HepG2 (cell line): ENCODE measurements at regions not wholly inside any gene's neighbourhood (a gene's known extent, or its start where the extent isn't known, plus 50 kb on each side); places are given as distances from the start of the nearest gene placed in this dataset.

ENCODE experiments used
- ATAC-seq: fragments of 200-7000 bp; cut with Tn5 transposase; 3 replicates; pipeline ENCODE4 v1.9.1; 2020; ENCODE audit warnings: mild to moderate bottlenecking, moderate library complexity
- BruUV-seq: library from RNA; stranded (reverse); fragments of 400-500 nt; replicated peaks from 2 replicates; lab custom pipeline; 2021; lab: Mats Ljungman, UMichigan
- CTCF ChIA-PET: fragments of 300-600 bp; formaldehyde crosslinking; extraction: SDS; loops from one replicate; lab custom pipeline; 2021; ENCODE audit warnings: low total read pairs, inconsistent platforms, low intra/inter-chr PET ratio; lab: Yijun Ruan, JAX
- POLR2A ChIA-PET: fragments of 350-600 bp; sonication (Branson Sonifier 250); formaldehyde crosslinking; loops from one replicate; lab custom pipeline; 2020; ENCODE audit warnings: antibody characterized with exemption, inconsistent platforms; lab: Yijun Ruan, JAX
- DNase-seq: peaks from one replicate; pipeline ENCODE4 v3.0.0-alpha.2; 2015; ENCODE audit warnings: low spot score
- FAIRE-seq: peaks from 3 replicates; lab custom pipeline; 2011; peaks lifted over from hg19 to GRCh38; lab: Jason Lieb, UNC
- H2AFZ ChIP-seq: one replicate; pipeline ENCODE4 v1.6.1; 2011; ENCODE audit warnings: low read length, inconsistent platforms
- H3K27ac ChIP-seq: fragments of 300-600 bp; 3 replicates; pipeline ENCODE4 v1.8.0; 2011; ENCODE audit warnings: mixed run types, mild to moderate bottlenecking, mixed read lengths, low read length, inconsistent platforms; ENCODE audit not compliant: insufficient read depth; ENCODE audit errors: extremely low read length
- H3K27me3 ChIP-seq, 2 experiments: fragments of 200-600 bp in 1 of 2; 2 replicates in 1 of 2; 3 replicates in 1 of 2; pipeline versions ENCODE4 v1.6.0 to v1.8.0; 2011; ENCODE audit warnings: low read length in 2 of 2, mild to moderate bottlenecking in 2 of 2, moderate library complexity in 2 of 2, inconsistent platforms in 1 of 2; ENCODE audit not compliant: insufficient read depth in 2 of 2, control insufficient read depth in 1 of 2
- H3K36me3 ChIP-seq, 2 experiments: fragments of 200-600 bp in 1 of 2; replicated peaks in 1 of 2; 2 replicates in 1 of 2; 3 replicates in 1 of 2; pipeline versions ENCODE4 v1.5.1 to v1.8.0; 2011; ENCODE audit warnings: low read length in 2 of 2, inconsistent platforms in 1 of 2; ENCODE audit not compliant: insufficient read depth in 2 of 2, control insufficient read depth in 1 of 2
- H3K4me1 ChIP-seq: 2 replicates; pipeline ENCODE4 v1.5.1; 2012; ENCODE audit warnings: low read length, inconsistent platforms; ENCODE audit not compliant: insufficient read depth
- H3K4me2 ChIP-seq: 2 replicates; pipeline ENCODE4 v1.6.0; 2011; ENCODE audit warnings: low read depth, low read length, inconsistent platforms
- H3K4me3 ChIP-seq, 3 experiments: fragments of 200-600 bp in 1 of 3; sonication (generic), shearing (Covaris generic) in 1 of 3; replicated peaks in 1 of 3; 2 replicates each; pipeline ENCODE4 v1.5.1; 2011 to 2016; ENCODE audit warnings: low read length in 3 of 3, inconsistent platforms in 2 of 3, low read depth in 2 of 3, mild to moderate bottlenecking in 2 of 3, control low read depth in 1 of 3, mixed read lengths in 1 of 3; ENCODE audit not compliant: insufficient read depth in 1 of 3
- H3K79me2 ChIP-seq: one replicate; pipeline ENCODE4 v1.6.1; 2011; ENCODE audit warnings: low read length, inconsistent platforms; ENCODE audit not compliant: insufficient read depth
- H3K9ac ChIP-seq: 2 replicates; pipeline ENCODE4 v1.6.0; 2011; ENCODE audit warnings: mild to moderate bottlenecking, low read depth, low read length, inconsistent platforms; ENCODE audit not compliant: insufficient read depth
- H3K9me3 ChIP-seq: 2 replicates; pipeline ENCODE4 v1.5.1; 2012; ENCODE audit warnings: mild to moderate bottlenecking, low read length
- H4K20me1 ChIP-seq: 2 replicates; pipeline ENCODE4 v1.6.0; 2011; ENCODE audit warnings: inconsistent platforms, mild to moderate bottlenecking, low read length, moderate library complexity; ENCODE audit not compliant: insufficient read depth
- ATF4 ChIP-seq, 2 experiments: fragments of 450-650 bp in 1 of 2; sonication (generic) in 1 of 2; formaldehyde crosslinking; IDR thresholded peaks; 2 replicates each; pipeline versions ENCODE4 v1.5.0 to v1.8.0; 2020 to 2022; ENCODE audit warnings: mild to moderate bottlenecking in 1 of 2, missing genetic modification reagents in 1 of 2
- ATF7 ChIP-seq, 2 experiments: fragments of 450-650 bp in 1 of 2; sonication (generic) in 1 of 2; formaldehyde crosslinking in 1 of 2; IDR thresholded peaks; 2 replicates each; pipeline versions ENCODE4 v1.4.0 to v1.6.1; 2016 to 2020; ENCODE audit warnings: antibody characterized with exemption in 1 of 2, mild to moderate bottlenecking in 1 of 2, missing genetic modification reagents in 1 of 2
- CBX2 ChIP-seq, 2 experiments: fragments of 200-600 bp in 1 of 2; sonication (generic); formaldehyde crosslinking in 1 of 2; IDR thresholded peaks; 2 replicates each; pipeline versions ENCODE4 v1.7.0 to v1.8.1; 2018 to 2022; ENCODE audit warnings: low read depth in 2 of 2, low read length in 1 of 2, mild to moderate bottlenecking in 1 of 2, missing genetic modification reagents in 1 of 2
- CEBPG ChIP-seq: IDR thresholded peaks from 2 replicates; pipeline ENCODE4 v1.6.1; 2016
- KDM2A ChIP-seq: sonication (generic); formaldehyde crosslinking; IDR thresholded peaks from 2 replicates; pipeline ENCODE4 v1.4.0; 2020; ENCODE audit warnings: low read depth, missing genetic modification reagents, borderline replicate concordance
- MTF1 ChIP-seq: sonication (generic); formaldehyde crosslinking; IDR thresholded peaks from 2 replicates; pipeline ENCODE4 v1.5.0; 2020; ENCODE audit warnings: missing genetic modification reagents
- POLR2AphosphoS2 ChIP-seq: IDR thresholded peaks from 2 replicates; pipeline ENCODE4 v1.6.1; 2011; ENCODE audit warnings: low read depth, low read length, improper control_type of control experiment
- RFXANK ChIP-seq: IDR thresholded peaks from 2 replicates; pipeline ENCODE4 v1.6.1; 2016
- SALL1 ChIP-seq: sonication (generic); formaldehyde crosslinking; IDR thresholded peaks from 2 replicates; pipeline ENCODE4 v1.8.0; 2022; ENCODE audit warnings: mild to moderate bottlenecking, missing genetic modification reagents
- SALL2 ChIP-seq: sonication (generic); formaldehyde crosslinking; IDR thresholded peaks from 2 replicates; pipeline ENCODE4 v1.8.1; 2023; ENCODE audit warnings: mild to moderate bottlenecking, missing genetic modification reagents, inconsistent platforms
- TCF7L2 ChIP-seq: IDR thresholded peaks from 2 replicates; pipeline ENCODE4 v1.6.1; 2011; ENCODE audit warnings: mild to moderate bottlenecking, low read depth, low read length, moderate library complexity
- ZNF275 ChIP-seq: sonication (generic); formaldehyde crosslinking; IDR thresholded peaks from 2 replicates; pipeline ENCODE4 v1.8.0; 2022; ENCODE audit warnings: missing genetic modification reagents, mild to moderate bottlenecking, inconsistent platforms, borderline replicate concordance
- ZNF441 ChIP-seq: sonication (generic); formaldehyde crosslinking; IDR thresholded peaks from 2 replicates; pipeline ENCODE4 v1.7.0; 2021; ENCODE audit warnings: missing genetic modification reagents, borderline replicate concordance
- ZNF570 ChIP-seq: sonication (generic); formaldehyde crosslinking; IDR thresholded peaks from 2 replicates; pipeline ENCODE4 v1.4.0; 2020; ENCODE audit warnings: mild to moderate bottlenecking, missing genetic modification reagents, borderline replicate concordance
- ZNF720 ChIP-seq: sonication (generic); formaldehyde crosslinking; IDR thresholded peaks from 2 replicates; pipeline ENCODE4 v1.4.0; 2020; ENCODE audit warnings: missing genetic modification reagents
- ZNF841 ChIP-seq: sonication (generic); formaldehyde crosslinking; IDR thresholded peaks from 2 replicates; pipeline ENCODE4 v1.8.1; 2023; ENCODE audit warnings: missing genetic modification reagents, borderline replicate concordance
- ZNF850 ChIP-seq: sonication (generic); formaldehyde crosslinking; conservative IDR thresholded peaks from 2 replicates; pipeline ENCODE4 v1.9.0; 2021; ENCODE audit warnings: mild to moderate bottlenecking, missing genetic modification reagents
- ZSCAN20 ChIP-seq: sonication (generic); formaldehyde crosslinking; IDR thresholded peaks from 2 replicates; pipeline ENCODE4 v1.4.0; 2020; ENCODE audit warnings: missing genetic modification reagents, mild to moderate bottlenecking, borderline replicate concordance
- WGBS: methylation state at CpG from one replicate; pipeline ENCODE4 v1.1.6; 2017; ENCODE audit warnings: low lambda C conversion rate; 5-methylcytosine and 5-hydroxymethylcytosine counted together
- in situ Hi-C: cut with HindIII; loops from 2 replicates; pipeline ENCODE4 v1.10.0; 2017; ENCODE audit warnings: low pct_unique_long_range_greater_than_20kb; ENCODE audit not compliant: extremely low pct_ligation_motif_present
- intact Hi-C: fragments of 100-400 bp; cut with micrococcal nuclease; formaldehyde crosslinking; loops from one replicate; pipeline ENCODE4 v1.10.0; 2022; ENCODE audit not compliant: unreplicated experiment
- TF ChIP-seq, protein P1 (sequence below): sonication (generic); formaldehyde crosslinking; IDR thresholded peaks from 2 replicates; pipeline ENCODE4 v1.8.1; 2023; ENCODE audit warnings: mild to moderate bottlenecking, moderate library complexity, missing genetic modification reagents

GRCh38 chr18:76712511-76713140 lies 109.7 kb upstream of the ZNF236 start:
- ChIA-PET POLR2A (no interaction called here), CTCF (no interaction called here)
- ATAC-seq (no peak), DNase-seq (no peak), FAIRE-seq (no peak)
- intact Hi-C loops (no loop called here), in situ Hi-C loops (no loop called here)
- Histone ChIP-seq H3K4me2 (no peak overlapping the region), H3K4me1 (no peaks in the 10 kb centered on the region), H3K27ac (no peak overlapping the region), H4K20me1 (no peaks in the 10 kb centered on the region), H3K4me3 (no peak overlapping the region), H3K27me3 (peaks cover 4 to 42% of the 10 kb centered on the region in 2 experiments), H3K9me3 (no peaks in the 10 kb centered on the region), H2AFZ (no peak overlapping the region), H3K9ac (no peak overlapping the region), H3K36me3 (no peaks in the 10 kb centered on the region), H3K79me2 (no peaks in the 10 kb centered on the region)
- 55% methylated on average over 15 of the region's 16 CpGs for WGBS
- TF ChIP-seq ZNF275 (CRISPR knock-in tag) (no peak), ZNF850 (CRISPR knock-in tag) (no peak), ZSCAN20 (no peak), RFXANK (CRISPR knock-in tag) (no peak), MTF1 (CRISPR knock-in tag) (no peak), SALL1 (no peak), CEBPG (CRISPR knock-in tag) (no peak), TCF7L2 (no peak), ATF7 (IDR thresholded peaks at IDR 0.05) (no peak), ATF7 (CRISPR knock-in tag; IDR thresholded peaks at IDR 0.05) (no peak), CBX2 (IDR thresholded peaks at IDR 0.05; ENCODE audit: low read depth, low read length) (no peak), CBX2 (CRISPR knock-in tag; IDR thresholded peaks at IDR 0.05; ENCODE audit: low read depth) (no peak), KDM2A (CRISPR knock-in tag) (no peak), ZNF570 (no peak), ZNF841 (CRISPR knock-in tag) (no peak), SALL2 (CRISPR knock-in tag) (no peak), ZNF441 (no peak), POLR2AphosphoS2 (no peak), ZNF720 (CRISPR knock-in tag) (no peak), ATF4 (CRISPR knock-in tag; IDR thresholded peaks at IDR 0.05) (no peak)
- TF ChIP-seq, protein P1, sequence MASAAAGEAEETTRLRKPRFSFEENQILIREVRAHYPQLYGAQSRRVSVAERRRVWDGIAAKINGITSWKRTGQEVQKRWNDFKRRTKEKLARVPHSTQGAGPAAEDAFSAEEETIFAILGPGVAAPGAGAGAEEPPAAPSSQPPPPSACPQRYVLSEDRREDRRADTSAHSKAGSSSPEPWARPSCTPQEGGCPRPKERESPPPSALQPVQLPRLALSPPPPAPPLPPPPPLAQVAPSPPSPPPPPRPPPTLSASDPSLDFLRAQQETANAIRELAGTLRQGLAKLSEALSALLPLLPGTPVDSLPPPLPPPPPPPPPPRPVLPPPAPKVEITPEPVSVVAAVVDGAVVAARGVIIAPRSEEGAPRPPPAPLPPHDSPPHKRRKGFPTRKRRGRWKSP = no peak
- no TSS peak for BruUV-seq
